ENCODE measurements at regions not wholly inside any gene's neighbourhood (a gene's known extent, or its start where the extent isn't known, plus 50 kb on each side); places are given as distances from the start of the nearest gene placed in this dataset.

GRCh38 chr1:83095570-83095969, 903.4 kb downstream of the TTLL7 start:
- Histone ChIP-seq H3K4me2 (ENCODE audit: low read length) (no peak overlapping the region), H4K20me1 (ENCODE audit: control insufficient read depth, insufficient read depth, low read depth, low read length) (no peaks in the 10 kb centered on the region), H3F3A (ENCODE audit: control insufficient read depth, insufficient read depth) (no peaks in the 10 kb centered on the region), H3K27me3 (ENCODE audit: control insufficient read depth, low read length) (no peaks in the 10 kb centered on the region), H3K9me3 (ENCODE audit: control insufficient read depth, insufficient read depth, low read length) (no peaks in the 10 kb centered on the region), H3K27ac (ENCODE audit: low read depth, low read length) (no peak overlapping the region), H3K4me3 (ENCODE audit: low read length) (no peak overlapping the region), H3K4me1 (ENCODE audit: control insufficient read depth, low read length) (no peaks in the 10 kb centered on the region), H3K36me3 (ENCODE audit: control insufficient read depth, low read length) (no peaks in the 10 kb centered on the region), H3K79me2 (ENCODE audit: control insufficient read depth, low read length) (no peaks in the 10 kb centered on the region), H3K9me2 (replicated peaks; ENCODE audit: control insufficient read depth, low read length) (no peaks in the 10 kb centered on the region)
- TF ChIP-seq CTCF (IDR thresholded peaks at IDR 0.05; ENCODE audit: low read depth, low read length, poor library complexity, severe bottlenecking) (no peak), EZH2phosphoT487 (IDR thresholded peaks at IDR 0.05; ENCODE audit: borderline replicate concordance, low read length) (no peak)

- no peak overlapping the region for H3K4me3 ChIP-seq (ENCODE audit: low read length)
- H3K36me3 ChIP-seq (ENCODE audit: control insufficient read depth, low read length), result no peaks in the 10 kb centered on the region
- no peaks in the 10 kb centered on the region for H3F3A ChIP-seq (ENCODE audit: control insufficient read depth, insufficient read depth)
- H4K20me1 ChIP-seq (ENCODE audit: control insufficient read depth, insufficient read depth, low read depth, low read length), result no peaks in the 10 kb centered on the region
- H3K27ac ChIP-seq (ENCODE audit: low read depth, low read length), result no peak overlapping the region
- TF ChIP-seq EZH2phosphoT487 (IDR thresholded peaks at IDR 0.05; ENCODE audit: borderline replicate concordance, low read length) (no peak), CTCF (IDR thresholded peaks at IDR 0.05; ENCODE audit: low read depth, low read length, poor library complexity, severe bottlenecking) (no peak)
- no peaks in the 10 kb centered on the region for H3K9me3 ChIP-seq (ENCODE audit: control insufficient read depth, insufficient read depth, low read length)
- H3K9me2 ChIP-seq (replicated peaks; ENCODE audit: control insufficient read depth, low read length), result no peaks in the 10 kb centered on the region
- no peaks in the 10 kb centered on the region for H3K79me2 ChIP-seq (ENCODE audit: control insufficient read depth, low read length)
- H3K4me2 ChIP-seq (ENCODE audit: low read length), result no peak overlapping the region
- no peaks in the 10 kb centered on the region for H3K4me1 ChIP-seq (ENCODE audit: control insufficient read depth, low read length)
- no peaks in the 10 kb centered on the region for H3K27me3 ChIP-seq (ENCODE audit: control insufficient read depth, low read length)
Observed at GRCh38 chr1:83090195-83090594, 908.7 kb downstream of the TTLL7 start.

- H3K36me3 ChIP-seq (ENCODE audit: control insufficient read depth, low read length), result no peaks in the 10 kb centered on the region
- no peak overlapping the region for H3K4me3 ChIP-seq (ENCODE audit: low read length)
- H3F3A ChIP-seq (ENCODE audit: control insufficient read depth, insufficient read depth), result no peaks in the 10 kb centered on the region
- no peaks in the 10 kb centered on the region for H3K27me3 ChIP-seq (ENCODE audit: control insufficient read depth, low read length)
- no peaks in the 10 kb centered on the region for H3K79me2 ChIP-seq (ENCODE audit: control insufficient read depth, low read length)
- no peaks in the 10 kb centered on the region for H3K9me3 ChIP-seq (ENCODE audit: control insufficient read depth, insufficient read depth, low read length)
- no peaks in the 10 kb centered on the region for H3K9me2 ChIP-seq (replicated peaks; ENCODE audit: control insufficient read depth, low read length)
- TF ChIP-seq CTCF (IDR thresholded peaks at IDR 0.05; ENCODE audit: low read depth, low read length, poor library complexity, severe bottlenecking) (no peak), EZH2phosphoT487 (IDR thresholded peaks at IDR 0.05; ENCODE audit: borderline replicate concordance, low read length) (no peak)
- H3K27ac ChIP-seq (ENCODE audit: low read depth, low read length), result no peak overlapping the region
- no peaks in the 10 kb centered on the region for H3K4me1 ChIP-seq (ENCODE audit: control insufficient read depth, low read length)
- H3K4me2 ChIP-seq (ENCODE audit: low read length), result no peak overlapping the region
- H4K20me1 ChIP-seq (ENCODE audit: control insufficient read depth, insufficient read depth, low read depth, low read length), result no peaks in the 10 kb centered on the region
Observed at GRCh38 chr1:83087851-83088250, 911.1 kb downstream of the TTLL7 start.
